Sigmoid colon (tissue), 6 donors: ENCODE measurements at regions not wholly inside any gene's neighbourhood (a gene's known extent, or its start where the extent isn't known, plus 50 kb on each side); places are given as distances from the start of the nearest gene placed in this dataset.

ENCODE experiments used
- DNase-seq: peaks from one replicate; pipeline ENCODE4 v3.0.0-alpha.2; 2019
- H3K27ac ChIP-seq, 4 donors: fragments of 200-600 bp; sonication (generic); one replicate each; pipeline ENCODE4 v1.5.1; 2016 to 2019; ENCODE audit warnings: mild to moderate bottlenecking in 1 of 4
- H3K27me3 ChIP-seq, 3 donors: fragments of 200-600 bp; sonication (generic); one replicate each; pipeline ENCODE4 v1.5.1; 2019; ENCODE audit warnings: mild to moderate bottlenecking in 1 of 3
- H3K36me3 ChIP-seq, 4 donors: fragments of 200-600 bp; sonication (generic); one replicate each; pipeline ENCODE4 v1.5.1; 2016 to 2019
- H3K4me1 ChIP-seq, 4 donors: fragments of 200-600 bp; sonication (generic); one replicate each; pipeline ENCODE4 v1.5.1; 2017 to 2019
- H3K4me3 ChIP-seq, 4 donors: fragments of 200-600 bp; sonication (generic); one replicate each; pipeline ENCODE4 v1.5.1; 2017 to 2019; ENCODE audit warnings: mild to moderate bottlenecking in 2 of 4, moderate library complexity in 1 of 4
- H3K9me3 ChIP-seq, 4 donors: fragments of 200-600 bp in 3 of 4; sonication (generic) in 3 of 4; one replicate each; pipeline versions ENCODE4 v1.5.1 to v1.6.1; 2013 to 2019
- CTCF ChIP-seq, 4 experiments: fragments of 450-650 bp in 3 of 4; fragments of 200-600 bp in 1 of 4; IDR thresholded peaks; one replicate each; pipeline ENCODE4 v1.5.1; 2016 to 2019; ENCODE audit warnings: antibody characterized with exemption in 4 of 4, mild to moderate bottlenecking in 3 of 4, moderate library complexity in 2 of 4
- EP300 ChIP-seq, 4 donors: sonication (generic); formaldehyde crosslinking; IDR thresholded peaks; one replicate each; pipeline ENCODE4 v1.6.1; 2017; ENCODE audit warnings: antibody characterized with exemption in 4 of 4
- POLR2A ChIP-seq, 2 donors: fragments of 450-650 bp; IDR thresholded peaks; one replicate each; pipeline ENCODE4 v1.6.1; 2016; ENCODE audit warnings: antibody characterized with exemption in 2 of 2, mild to moderate bottlenecking in 2 of 2, moderate library complexity in 2 of 2
- POLR2AphosphoS5 ChIP-seq, 4 donors: sonication (generic); formaldehyde crosslinking; IDR thresholded peaks; one replicate each; pipeline ENCODE4 v1.6.1; 2017; ENCODE audit warnings: antibody characterized with exemption in 4 of 4
- WGBS, 2 donors: extraction: QIAGEN DNeasy Blood & Tissue Kit; methylation state at CpG; one replicate each; pipeline ENCODE4 v1.1.7; 2013; 5-methylcytosine and 5-hydroxymethylcytosine counted together
- intact Hi-C: fragments of 100-400 bp; cut with DNase I; formaldehyde crosslinking; loops from one replicate; pipeline ENCODE4 v1.15.1; 2023
- donor health status: healthy with polysubstance abuse.
- donor health status: healthy.

DNA sequence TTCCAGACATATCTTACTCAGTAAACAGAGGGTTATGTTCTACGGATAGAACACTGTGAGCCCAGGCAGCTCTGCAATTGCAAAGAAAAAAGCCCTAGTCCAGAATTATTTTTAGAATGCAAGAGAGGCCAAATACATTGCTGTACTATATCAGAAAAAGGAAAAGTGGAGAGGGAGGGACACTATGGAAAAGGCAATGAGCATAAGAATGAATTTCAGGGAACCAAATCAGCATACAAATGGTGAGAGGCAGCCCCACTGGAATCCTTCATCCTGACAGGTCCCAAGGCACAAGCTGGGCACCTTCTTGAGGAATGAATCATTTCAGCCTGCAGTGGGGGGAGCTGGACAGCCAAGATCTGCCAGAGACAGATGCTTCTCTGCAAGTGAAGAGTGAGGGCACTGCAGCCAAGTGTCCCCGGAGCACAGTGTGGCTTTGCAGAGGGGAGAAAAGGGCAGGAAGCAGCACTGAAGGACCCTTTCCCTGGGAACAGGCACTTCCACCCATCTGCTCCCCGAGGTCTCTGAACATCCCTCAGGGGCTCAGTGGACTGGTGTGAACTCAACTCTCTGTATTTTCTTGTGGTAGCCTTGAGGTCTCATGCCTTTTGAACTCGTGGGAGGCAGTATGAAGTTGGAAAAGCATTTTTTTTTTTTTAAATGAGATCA is 115.6 kb downstream of the XCL2 start:
- Histone ChIP-seq H3K36me3 (no peaks in the 10 kb centered on the region), H3K27me3 (no peaks in the 10 kb centered on the region), H3K27ac (peak overlapping the region; percentile 71 to 84 (median 77)), H3K9me3 (no peaks in the 10 kb centered on the region), H3K4me3 (no peak overlapping the region), H3K4me1 (peaks cover 0 to 63% (median 55%) of the 10 kb centered on the region in 4 donors)
- peak; percentile 85 to 93 (median 91) for TF ChIP-seq POLR2AphosphoS5 (IDR thresholded peaks at IDR 0.05)
- peak; percentile 30 to 58 (median 50) for TF ChIP-seq EP300 (IDR thresholded peaks at IDR 0.05)
- TF ChIP-seq POLR2A (IDR thresholded peaks at IDR 0.05): no peak
- no peak for TF ChIP-seq CTCF (IDR thresholded peaks at IDR 0.05)
- WGBS, 2 donors: 67 to 79% methylated on average over 4 of the region's 4 CpGs
- intact Hi-C loops: no loop called here
- peak; percentile 85 for DNase-seq

GRCh38 chr1:168427051-168427450 is 116.7 kb downstream of the XCL2 start:
- WGBS, 2 donors: 44 to 72% methylated on average over 1 of the region's 1 CpG
- Histone ChIP-seq H3K27ac (peak overlapping the region; percentile 71 to 84 (median 77)), H3K4me3 (no peak overlapping the region), H3K4me1 (peaks cover 0 to 59% (median 52%) of the 10 kb centered on the region in 4 donors), H3K36me3 (no peaks in the 10 kb centered on the region), H3K27me3 (no peaks in the 10 kb centered on the region), H3K9me3 (no peaks in the 10 kb centered on the region)
- intact Hi-C loops: no loop called here
- no peak for DNase-seq
- TF ChIP-seq POLR2A (IDR thresholded peaks at IDR 0.05) (no peak), CTCF (IDR thresholded peaks at IDR 0.05) (no peak), POLR2AphosphoS5 (IDR thresholded peaks at IDR 0.05) (no peak), EP300 (IDR thresholded peaks at IDR 0.05) (no peak)

DNA sequence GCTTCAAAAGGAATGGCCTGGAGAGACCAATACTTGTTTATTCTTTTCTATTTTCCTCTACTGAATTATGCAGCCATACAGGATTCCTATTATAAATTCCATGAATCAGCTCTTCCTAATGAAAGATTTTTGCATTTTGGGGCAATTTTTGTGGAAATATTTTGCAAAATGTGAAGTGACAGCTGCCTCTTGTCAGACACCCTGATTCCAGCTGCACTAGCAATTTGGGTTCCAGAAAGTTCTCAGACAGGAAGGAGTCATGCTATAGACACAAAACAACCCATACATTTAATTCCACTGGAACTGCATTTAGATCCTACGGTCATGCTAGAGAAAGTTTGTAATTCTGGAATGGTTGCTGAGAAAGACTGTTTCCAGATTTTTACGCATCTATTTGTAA is 119.5 kb downstream of the XCL2 start:
- 83 to 91% methylated on average over 2 of the region's 2 CpGs for WGBS, 2 donors
- Histone ChIP-seq H3K9me3 (no peaks in the 10 kb centered on the region), H3K27me3 (no peaks in the 10 kb centered on the region), H3K36me3 (no peaks in the 10 kb centered on the region), H3K4me3 (no peak overlapping the region), H3K4me1 (peaks cover 0 to 36% (median 35%) of the 10 kb centered on the region in 4 donors), H3K27ac (no peak overlapping the region)
- DNase-seq: no peak
- TF ChIP-seq CTCF (IDR thresholded peaks at IDR 0.05) (no peak), POLR2A (IDR thresholded peaks at IDR 0.05) (no peak), POLR2AphosphoS5 (IDR thresholded peaks at IDR 0.05) (no peak), EP300 (IDR thresholded peaks at IDR 0.05) (no peak)
- intact Hi-C loops: no loop called here

GRCh38 chr1:168422203-168422847 is 121.5 kb downstream of the XCL2 start:
- no peak for TF ChIP-seq POLR2AphosphoS5 (IDR thresholded peaks at IDR 0.05)
- TF ChIP-seq POLR2A (IDR thresholded peaks at IDR 0.05): no peak
- no peak for TF ChIP-seq EP300 (IDR thresholded peaks at IDR 0.05)
- H3K4me1 ChIP-seq: peaks cover 0 to 16% (median 16%) of the 10 kb centered on the region in 4 donors
- H3K4me3 ChIP-seq: no peak overlapping the region
- intact Hi-C loops: no loop called here
- no peak for DNase-seq
- no peaks in the 10 kb centered on the region for H3K27me3 ChIP-seq
- H3K9me3 ChIP-seq: no peaks in the 10 kb centered on the region
- H3K36me3 ChIP-seq: no peaks in the 10 kb centered on the region
- WGBS, 2 donors: 94 to 95% methylated on average over 1 of the region's 1 CpG
- no peak overlapping the region for H3K27ac ChIP-seq

DNA sequence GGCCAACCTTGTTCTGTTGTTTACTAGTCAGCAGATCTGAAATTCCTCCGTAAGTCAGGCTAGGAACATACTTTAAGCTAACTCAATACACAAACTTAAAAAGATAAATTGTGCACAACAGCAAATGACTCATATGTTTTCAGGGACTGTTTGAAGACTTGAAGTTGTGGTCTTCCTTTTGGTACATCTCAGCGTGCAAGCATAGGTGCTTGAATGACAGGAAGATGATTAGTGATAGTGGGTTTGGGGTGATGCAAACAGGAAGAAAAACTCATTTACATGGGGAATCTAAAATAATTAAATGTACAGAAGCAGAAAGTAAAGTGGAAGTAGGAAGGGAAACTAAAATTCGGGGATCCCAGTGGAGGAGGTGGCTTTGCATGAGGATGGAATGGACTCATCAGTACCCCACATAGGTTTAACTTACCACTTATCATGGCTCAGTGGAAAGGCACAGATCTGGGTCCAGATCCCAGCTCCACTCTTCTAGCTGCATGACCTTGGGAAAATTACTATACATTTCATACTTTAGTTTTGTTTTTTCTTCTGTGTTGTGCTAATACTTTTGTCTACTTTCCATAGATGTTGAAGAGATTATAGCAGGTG is 122.3 kb downstream of the XCL2 start:
- Histone ChIP-seq H3K27me3 (no peaks in the 10 kb centered on the region), H3K27ac (no peak overlapping the region), H3K9me3 (no peaks in the 10 kb centered on the region), H3K4me1 (peaks cover 0 to 8% (median 7%) of the 10 kb centered on the region in 4 donors), H3K36me3 (no peaks in the 10 kb centered on the region), H3K4me3 (no peak overlapping the region)
- 68 to 85% methylated on average over 3 of the region's 3 CpGs for WGBS, 2 donors
- no peak for DNase-seq
- intact Hi-C loops: no loop called here
- TF ChIP-seq CTCF (IDR thresholded peaks at IDR 0.05) (no peak), POLR2A (IDR thresholded peaks at IDR 0.05) (no peak), EP300 (IDR thresholded peaks at IDR 0.05) (no peak), POLR2AphosphoS5 (IDR thresholded peaks at IDR 0.05) (no peak)
